Ramos (cell line): ENCODE measurements at regions not wholly inside any gene's neighbourhood (a gene's known extent, or its start where the extent isn't known, plus 50 kb on each side); places are given as distances from the start of the nearest gene placed in this dataset.

Experiments
- in situ Hi-C: fragments of 300-500 bp; cut with MboI; formaldehyde crosslinking; loops from one replicate; pipeline ENCODE4 v1.14.3; 2022; ENCODE audit warnings: low sequenced_read_pairs; ENCODE audit not compliant: unreplicated experiment

DNA sequence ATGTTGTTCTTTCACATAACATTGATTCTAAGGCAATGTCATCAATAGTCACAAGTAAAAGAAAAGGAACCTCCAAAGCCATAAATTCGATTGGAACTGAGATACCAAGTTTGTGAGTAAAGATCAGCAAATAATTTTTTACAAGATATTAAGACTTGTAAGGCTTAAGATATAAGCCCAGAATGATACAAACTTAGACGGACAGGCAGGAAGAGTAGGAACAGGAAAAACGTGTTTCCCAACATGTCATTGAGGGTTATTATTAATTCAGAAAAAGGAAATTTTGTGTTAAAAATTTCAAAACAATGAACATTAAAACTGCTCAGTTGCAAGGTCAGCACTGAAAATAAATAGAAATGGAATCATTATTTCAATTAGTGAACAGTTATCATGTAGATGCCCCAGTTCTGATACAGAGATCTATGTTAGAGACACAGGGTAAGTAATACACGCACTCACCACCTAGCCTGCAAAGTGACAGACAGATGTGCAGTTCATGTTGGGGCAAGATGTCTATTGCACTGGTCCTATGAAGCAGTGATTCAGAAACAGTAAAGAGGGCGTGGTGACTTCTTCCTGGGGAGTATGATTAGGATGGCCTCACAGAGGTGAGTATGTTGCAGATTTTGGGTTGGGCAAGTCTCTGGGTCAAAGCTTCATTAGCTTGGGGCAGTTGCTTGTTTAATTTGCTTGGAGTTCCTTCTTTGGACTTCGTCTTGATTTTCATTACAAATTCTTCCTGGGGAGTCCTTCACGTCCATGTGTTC is 284.4 kb downstream of the SETD4 start:
- in situ Hi-C loops = no loop called here

DNA sequence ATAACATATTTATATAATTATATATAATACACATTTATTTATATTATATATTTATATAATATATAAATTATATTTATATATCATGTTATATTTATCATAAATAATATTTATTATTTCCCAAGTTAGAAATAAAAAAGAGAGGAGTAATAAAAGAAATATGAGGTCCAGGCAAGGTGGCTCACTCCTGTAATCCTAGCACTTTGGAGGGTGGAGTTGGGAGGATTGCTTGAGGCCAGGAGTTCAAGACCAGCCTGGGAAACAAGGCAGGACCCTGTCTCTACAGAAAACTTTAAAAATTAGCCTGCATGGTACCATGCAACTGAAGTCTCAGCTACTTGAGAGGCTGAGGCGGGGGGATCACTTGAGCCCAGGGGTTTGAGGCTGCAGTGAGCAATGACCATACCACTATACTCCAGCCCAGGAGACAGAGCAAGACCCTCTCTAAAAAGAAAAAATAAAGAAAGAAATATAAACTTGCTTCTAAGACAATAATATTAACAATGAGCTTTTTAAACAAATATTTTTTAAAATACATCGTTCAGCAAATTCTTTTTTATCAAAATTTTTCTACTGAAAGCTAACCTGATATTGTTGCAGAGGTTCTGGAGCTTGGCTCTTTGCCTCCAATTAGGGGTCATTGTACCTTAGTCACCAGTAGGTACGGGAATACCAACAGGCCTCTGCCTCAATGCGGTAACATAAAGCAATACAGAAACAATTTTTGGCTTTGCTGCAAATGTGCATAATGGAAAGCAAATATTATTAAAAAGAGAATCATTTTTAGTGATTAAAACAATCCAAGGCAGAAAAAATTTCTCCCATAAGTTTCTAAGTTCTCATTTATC is 290.0 kb downstream of the SETD4 start:
- in situ Hi-C loops = no loop called here

DNA sequence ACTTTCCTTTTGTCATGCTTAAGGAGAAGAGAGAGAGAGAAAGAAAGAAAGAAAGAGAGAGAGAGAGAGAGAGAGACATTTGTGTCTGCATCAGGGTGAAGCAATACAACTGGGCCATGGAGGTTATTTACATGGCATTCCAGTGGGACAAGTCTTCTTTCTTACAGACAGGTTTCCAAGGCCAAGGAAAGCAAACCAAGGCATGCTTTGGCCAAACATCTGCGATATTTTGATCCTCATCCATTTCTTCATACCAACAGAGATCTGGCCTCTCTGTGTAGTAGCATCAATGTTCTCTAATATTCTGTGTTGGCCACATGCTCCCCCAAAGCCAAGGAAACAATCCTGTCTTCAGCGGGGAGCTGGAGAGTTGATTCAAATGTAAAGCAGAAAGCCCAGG is 292.1 kb downstream of the SETD4 start:
- in situ Hi-C loops = no loop called here

DNA sequence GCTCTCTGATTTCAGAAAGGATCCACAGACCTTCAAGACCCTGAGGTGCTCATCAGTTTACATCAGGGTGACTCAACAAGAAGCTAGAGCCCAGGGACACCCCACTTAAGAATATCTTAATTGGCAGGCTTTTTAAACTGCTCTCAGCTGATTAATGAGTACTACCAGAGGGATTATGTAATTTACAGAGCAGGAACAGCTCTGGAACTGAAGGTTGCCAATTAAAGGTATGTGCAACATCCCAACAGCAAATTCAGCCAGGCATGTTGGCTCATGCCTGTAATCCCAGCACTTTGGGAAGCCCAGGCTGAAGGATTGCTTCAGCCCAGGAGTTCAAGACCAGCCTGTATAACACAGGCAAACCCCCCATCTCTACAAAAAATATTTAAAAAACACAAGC is 295.7 kb downstream of the SETD4 start:
- in situ Hi-C loops = no loop called here

DNA sequence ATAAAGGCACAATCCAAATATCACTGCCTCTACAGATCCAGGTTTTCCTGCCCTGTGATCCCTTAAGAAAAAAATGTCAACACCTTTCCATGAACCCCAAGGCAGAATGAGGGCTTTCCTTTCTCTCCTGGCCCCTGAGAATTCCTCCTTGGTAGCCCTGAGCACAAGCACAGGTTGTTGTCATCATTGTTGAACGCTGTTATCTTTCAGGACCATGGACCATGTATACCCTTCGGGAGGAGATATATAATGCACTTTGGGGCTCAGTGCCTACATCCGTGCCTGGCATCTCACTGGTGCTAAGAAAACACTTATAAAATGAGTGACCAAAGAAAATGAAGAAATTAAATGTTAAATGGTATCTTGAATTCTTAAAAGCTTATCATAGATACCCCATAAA is 296.2 kb downstream of the SETD4 start:
- in situ Hi-C loops = no loop called here

DNA sequence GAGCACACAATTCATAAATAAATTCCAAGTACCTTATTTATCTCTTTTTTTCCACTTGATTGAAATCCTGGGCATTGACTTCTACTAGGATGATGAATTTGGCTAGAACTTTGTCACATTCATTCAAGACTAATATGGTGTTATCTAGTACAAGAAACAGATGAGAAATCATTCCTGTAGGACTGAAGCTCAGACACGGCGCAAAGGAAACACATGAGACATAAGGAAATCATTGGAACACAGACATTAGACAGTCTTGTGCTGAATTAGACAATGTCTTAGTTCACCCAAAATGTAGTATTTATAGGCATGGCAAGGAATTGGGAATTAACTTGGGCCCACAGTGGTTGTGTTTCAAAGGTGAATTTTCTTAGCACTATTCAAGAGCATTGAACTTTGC is 305.7 kb downstream of the SETD4 start:
- in situ Hi-C loops = no loop called here

DNA sequence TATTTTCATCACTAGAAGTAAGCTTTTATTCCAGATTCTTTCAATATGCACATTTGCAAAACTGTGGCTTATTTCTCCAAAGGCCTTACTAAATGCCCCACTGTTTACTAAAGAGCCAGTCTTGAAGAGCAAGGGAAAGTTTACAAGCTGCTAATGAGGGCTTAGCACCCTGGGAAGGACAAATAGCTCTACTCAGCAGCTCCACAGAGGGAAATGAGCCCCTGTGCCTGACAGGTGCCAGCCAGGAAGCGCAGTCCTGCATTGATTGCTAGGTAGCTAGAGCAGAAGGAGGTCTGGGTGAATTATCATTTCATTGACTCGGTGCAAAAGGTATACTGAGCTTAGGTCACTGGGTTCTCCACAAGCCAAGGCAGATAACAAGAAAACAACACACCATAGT is 307.0 kb downstream of the SETD4 start:
- in situ Hi-C loops = no loop called here

DNA sequence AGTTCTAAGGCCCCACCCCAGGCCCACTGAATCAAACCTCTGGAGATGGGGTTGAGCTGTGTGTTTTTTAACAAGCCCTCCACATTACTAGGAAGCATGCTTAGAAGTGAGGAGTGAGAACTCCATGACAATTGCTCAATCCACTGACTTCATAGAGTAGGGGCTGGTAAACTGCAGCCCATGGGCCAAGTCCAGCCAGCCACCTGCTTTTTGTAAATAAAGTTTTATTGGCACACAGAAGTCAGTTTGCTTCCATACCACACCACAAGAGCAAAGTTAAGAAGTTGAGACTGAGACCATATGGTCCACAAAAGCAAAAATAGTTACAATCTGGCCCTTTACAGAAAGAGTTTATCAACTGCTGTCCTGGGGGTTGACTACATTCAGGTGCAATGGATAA is 309.2 kb downstream of the SETD4 start:
- in situ Hi-C loops = no loop called here

DNA sequence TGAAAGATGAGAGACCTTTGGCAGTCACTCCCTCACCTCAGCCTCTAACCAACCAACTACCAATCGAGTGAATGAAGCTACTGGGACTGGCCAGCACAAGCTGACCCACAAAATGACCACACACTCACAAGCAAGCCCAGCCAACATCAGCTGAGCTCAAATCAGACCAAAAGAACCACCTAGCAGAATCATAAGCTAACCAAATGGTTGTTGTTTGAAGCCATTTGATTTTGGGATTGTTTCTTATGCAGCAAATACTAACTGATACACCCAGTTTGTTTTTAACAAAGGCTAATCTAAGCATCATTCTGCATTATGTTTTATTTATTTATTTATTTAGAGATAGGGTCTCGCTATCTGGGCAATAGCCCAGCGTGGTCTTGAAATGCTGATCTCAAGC is 310.4 kb downstream of the SETD4 start:
- in situ Hi-C loops = no loop called here

DNA sequence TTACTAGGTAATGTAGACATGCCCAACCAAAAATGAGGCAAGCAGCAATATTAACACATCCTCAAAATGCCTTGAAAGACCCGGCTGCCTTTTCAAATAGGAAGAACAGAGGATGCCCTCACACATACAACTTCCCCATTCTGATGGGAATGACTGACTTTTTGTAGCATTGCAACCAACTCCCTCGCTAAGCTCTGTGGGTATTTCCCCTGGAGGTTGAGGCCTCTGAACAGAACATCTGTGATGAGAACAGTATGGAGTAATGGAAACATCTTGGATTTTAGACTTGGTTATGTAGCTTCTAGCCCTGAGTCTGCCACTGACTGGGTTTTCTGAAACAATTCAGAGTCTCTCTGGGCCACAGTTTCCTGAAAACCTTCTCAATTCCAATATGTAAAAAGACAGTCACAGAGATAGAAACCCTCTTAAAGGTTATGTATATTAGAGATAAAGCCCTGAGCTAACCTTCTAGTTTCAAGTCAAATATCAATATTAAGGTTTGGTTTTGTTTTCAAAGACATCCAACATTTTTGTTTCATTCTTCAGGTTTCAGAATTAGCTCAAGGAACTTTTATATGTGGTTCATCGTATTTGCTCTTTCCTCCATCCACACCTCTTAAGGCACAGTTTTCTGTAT is 311.5 kb downstream of the SETD4 start:
- in situ Hi-C loops = no loop called here

DNA sequence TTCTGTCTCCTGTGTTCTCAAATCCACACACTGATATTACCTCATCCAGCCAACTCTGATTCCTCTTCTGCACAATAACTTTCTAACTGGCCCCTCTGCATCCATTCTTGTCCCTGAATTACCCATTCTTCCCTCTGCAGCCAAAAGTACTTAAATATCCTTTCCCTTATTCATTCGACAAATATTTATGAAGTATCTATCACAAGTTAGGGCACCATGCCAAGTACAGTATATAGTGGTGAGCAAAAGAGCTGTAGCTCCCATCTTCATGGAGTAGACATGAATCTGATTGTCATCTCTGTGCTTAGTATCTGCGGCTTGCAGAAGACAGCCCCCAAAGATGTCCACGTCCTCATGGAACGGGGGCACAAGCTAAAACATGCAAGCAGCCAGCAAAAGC is 316.8 kb downstream of the SETD4 start:
- in situ Hi-C loops = no loop called here

DNA sequence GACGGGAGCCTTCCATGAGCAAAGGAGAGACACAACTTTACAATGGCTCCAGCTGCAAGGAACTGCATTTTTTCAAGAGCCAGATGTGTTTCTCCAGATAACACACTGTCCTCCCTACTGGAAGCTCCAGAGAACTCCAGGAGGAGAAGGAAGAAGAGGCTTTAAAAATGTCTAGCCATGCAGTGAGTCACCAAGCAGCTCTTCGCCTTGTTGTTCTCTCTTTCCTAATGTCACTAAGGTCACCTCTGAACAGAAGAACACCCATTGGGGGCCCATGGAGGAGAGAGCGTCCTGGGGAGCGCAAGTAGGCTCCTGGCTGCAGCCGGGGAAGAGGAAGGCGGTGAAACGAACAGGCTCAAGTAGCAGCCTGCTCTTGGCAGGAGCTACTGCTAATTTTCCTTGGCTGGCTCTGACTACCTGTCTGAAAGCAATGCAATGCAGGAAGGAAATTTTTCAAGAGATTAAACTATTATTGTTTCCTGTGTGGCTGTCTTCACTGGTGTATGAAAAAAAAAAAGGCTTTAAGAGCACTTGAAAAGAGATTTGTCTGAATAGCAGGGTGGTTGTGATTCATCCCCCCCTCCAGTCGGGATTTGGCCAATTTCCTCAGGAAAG is 321.9 kb downstream of the SETD4 start:
- in situ Hi-C loops = no loop called here

DNA sequence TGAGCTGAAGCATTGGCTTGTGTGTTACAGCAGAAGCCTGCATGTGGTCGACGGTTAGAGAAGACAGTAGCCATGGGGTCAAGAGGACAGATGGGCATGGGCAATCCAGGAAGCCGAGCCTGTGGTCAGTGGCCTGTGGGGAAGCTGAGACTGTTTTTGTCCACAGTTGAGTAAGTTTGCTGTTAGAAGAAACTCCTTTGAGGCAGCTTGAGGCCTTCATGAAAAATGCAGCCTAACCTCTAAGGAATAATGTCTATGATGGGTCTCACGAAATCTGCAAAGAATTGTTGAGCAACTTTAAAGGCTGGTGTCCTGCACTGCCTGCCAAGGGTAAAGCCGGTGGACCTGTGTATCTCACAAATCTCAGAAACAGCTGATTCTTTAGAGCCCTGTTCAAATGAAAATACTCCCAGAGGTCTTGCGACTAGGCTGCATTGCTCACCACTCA is 322.4 kb downstream of the SETD4 start:
- in situ Hi-C loops = no loop called here

DNA sequence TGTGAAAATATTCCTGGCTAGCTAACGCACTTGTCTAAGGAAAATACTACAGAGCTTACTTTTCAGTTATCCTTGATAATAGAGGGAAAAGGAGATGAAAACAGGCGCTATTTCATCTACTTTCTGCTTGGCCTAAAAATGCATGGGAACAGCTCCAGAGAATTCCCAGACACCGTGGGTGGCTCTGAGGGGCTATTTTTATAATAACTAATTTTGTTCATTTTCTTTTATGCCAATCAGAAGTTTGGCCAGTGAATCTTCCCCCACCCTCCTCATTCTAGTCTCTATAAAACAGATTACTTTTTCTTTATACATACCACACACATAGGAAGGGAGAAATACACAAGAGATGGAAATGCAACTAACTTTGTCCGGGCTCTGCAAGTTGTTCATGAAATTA is 322.9 kb downstream of the SETD4 start:
- in situ Hi-C loops = no loop called here

DNA sequence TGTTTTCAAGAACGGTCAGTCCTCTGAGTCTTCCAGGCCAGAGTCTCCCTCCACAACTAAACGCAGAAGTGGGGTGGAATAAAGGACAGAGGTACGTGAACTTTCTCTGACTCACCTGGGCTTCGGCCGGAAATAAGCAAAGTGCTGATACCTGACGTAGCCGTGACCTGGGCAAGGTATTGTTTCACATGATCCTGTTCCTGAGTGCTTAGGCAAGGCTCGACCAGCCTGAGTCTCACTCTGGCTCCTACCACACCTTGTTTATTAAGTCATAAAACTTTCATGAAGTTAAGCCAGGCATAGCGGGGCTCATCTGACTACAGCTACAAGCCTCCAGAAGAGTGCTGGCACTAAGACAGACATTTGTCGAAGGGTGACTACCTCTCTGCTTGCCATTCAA is 327.5 kb downstream of the SETD4 start:
- in situ Hi-C loops = no loop called here

DNA sequence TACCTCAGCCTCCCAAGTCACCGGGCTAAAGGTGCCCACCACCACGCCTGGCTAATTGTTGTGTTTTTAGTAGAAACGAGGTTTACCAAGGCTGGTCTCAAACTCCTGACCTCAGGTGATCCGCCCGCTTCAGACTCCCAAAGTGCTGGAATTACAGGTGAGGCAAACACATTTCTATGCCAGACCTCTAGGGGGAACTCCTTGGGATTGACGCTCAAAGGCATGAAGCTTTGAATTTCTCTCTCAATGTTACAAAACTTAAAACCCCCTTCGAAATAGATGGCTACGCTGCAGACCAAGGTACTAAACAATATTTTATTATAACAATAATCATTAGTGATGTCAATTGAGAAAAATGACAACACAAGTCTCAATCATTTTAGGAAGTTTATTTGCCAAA is 330.0 kb downstream of the SETD4 start:
- in situ Hi-C loops = no loop called here

DNA sequence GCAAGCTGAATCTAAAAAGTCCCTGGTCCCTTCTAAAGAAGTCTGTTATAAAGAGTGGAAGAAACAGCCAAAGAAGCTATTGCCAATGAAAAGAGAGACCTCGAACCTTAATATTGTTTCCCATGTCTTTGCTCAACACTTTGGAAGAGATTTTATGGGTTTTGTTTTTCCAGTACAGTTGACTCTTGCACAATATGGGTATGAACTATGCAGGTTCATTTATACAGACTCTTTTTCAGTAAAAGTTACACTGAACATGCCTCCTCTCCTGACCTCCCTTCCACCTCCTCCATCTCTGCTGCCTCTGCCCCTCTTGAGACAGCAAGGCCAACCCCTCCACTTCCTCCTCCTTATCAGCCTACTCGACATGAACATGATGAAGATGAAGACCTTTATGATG is 332.5 kb downstream of the SETD4 start:
- in situ Hi-C loops = no loop called here

DNA sequence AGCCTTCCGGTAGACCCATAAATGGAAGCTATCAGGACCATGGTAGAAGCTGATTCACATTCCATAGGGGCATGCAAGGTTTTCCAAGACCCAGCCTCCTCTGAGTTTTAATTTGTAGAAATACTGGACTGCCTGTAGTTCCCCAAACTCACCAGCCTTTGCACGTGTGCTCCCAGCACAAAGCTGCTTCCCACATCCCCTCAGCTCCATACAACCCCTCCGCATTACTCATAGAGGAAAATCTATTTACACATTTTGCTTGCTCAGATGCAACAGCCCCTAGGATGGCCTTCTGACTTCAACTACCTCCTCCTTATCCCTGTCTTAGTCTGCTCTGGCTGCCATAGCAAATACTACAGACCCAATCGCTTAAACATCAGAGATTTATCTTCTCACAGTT is 336.2 kb downstream of the SETD4 start:
- in situ Hi-C loops = no loop called here

DNA sequence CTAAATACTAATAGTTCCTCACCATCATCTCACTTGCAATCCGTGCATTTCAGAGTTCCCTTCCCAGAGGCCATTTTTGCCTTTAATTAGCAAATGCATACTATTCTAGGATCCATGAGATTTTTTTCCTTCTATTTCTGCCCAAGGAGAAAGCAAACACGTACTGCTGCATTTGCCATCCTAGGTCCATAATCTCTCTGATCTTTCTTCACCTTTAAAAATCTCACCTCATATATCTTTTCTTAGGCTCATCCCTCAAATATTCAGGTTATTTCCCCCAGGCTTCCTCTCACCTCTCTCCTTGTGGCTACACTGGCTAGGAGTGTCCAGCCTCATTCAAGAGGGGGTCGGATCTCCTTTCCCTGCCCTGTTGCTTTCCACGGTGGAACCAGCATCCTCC is 338.6 kb downstream of the SETD4 start:
- in situ Hi-C loops = no loop called here

DNA sequence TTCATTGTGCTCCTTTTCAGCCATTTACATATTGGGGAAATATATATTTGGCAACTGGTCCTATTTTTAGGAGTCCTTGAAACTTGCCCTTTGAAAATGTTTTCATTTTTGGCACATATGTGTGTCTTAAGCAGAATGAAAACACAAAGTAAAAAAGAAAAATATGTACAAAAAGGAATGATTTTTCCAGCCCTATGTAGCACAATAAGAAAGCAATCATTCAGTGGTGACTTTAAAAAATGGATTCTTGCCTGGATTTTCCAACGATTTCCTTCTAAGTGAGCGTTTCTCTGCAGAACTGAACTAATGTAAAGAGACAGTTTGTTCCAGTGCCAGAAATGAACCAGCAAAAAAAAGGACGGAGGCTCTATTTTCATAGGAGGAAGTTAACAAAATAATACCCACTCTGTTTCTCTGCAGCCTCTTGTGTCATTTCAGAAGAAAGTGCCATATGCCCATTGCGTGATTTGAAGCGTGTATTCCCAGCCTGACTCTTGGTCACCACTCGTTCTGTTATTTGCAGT is 340.1 kb downstream of the SETD4 start:
- in situ Hi-C loops = no loop called here

DNA sequence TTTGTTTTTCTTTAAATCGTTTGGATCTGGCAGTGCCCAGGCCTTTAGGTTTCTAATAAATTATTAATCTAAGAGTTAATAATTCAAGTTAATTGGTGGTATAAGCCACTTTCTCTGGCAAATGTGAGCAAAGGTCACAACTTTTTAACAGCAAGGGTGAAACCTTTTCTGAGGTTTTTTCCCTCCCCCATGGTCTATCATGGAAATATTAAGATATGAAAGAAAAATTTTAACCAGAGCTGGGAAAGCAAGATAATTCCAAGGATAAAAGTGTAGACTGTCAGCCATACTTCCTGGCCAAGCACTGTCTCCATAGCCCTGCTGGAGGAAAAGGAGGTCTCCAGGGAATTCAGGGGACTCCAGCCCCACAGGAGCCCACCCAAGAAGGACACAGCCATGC is 341.2 kb downstream of the SETD4 start:
- in situ Hi-C loops = no loop called here
